GM23248 (cell line): ENCODE measurements at regions not wholly inside any gene's neighbourhood (a gene's known extent, or its start where the extent isn't known, plus 50 kb on each side); places are given as distances from the start of the nearest gene placed in this dataset.

Experiments
- EZH2 ChIP-seq: fragments of 200-600 bp; sonication (generic); IDR thresholded peaks from 2 replicates; pipeline ENCODE4 v1.6.1; 2018; ENCODE audit warnings: antibody characterized with exemption, mild to moderate bottlenecking; ENCODE audit not compliant: insufficient read depth, poor library complexity, severe bottlenecking
- EZH2phosphoT487 ChIP-seq: fragments of 200-600 bp; sonication (generic); IDR thresholded peaks from 2 replicates; pipeline ENCODE4 v1.6.1; 2018; ENCODE audit warnings: antibody characterized with exemption, moderate library complexity, mild to moderate bottlenecking, low read depth; ENCODE audit not compliant: insufficient read depth

GRCh38 chr12:111219440-111219839 lies 149.5 kb downstream of the PHETA1 start:
- no peak for TF ChIP-seq EZH2
- no peak for TF ChIP-seq EZH2phosphoT487
